Trophoblast cell (in vitro differentiated cells and primary cell): ENCODE measurements at regions not wholly inside any gene's neighbourhood (a gene's known extent, or its start where the extent isn't known, plus 50 kb on each side); places are given as distances from the start of the nearest gene placed in this dataset.
A peak's percentile ranks its signal among the peaks of the same experiment; 100 is the strongest.
"Not testable (repeated sequence)": the region's sequence is repeated elsewhere in the genome, so short reads cannot be mapped to it uniquely, and the experiment has no call there.

Experiments used
- DNase-seq, 2 donors: peaks; one replicate each; pipeline ENCODE4 v3.0.0-alpha.2; 2016
- H2AFZ ChIP-seq: 2 replicates; pipeline ENCODE4 v1.6.1; 2013; ENCODE audit warnings: low read length, moderate library complexity, mild to moderate bottlenecking; ENCODE audit not compliant: insufficient read depth, poor library complexity
- H2AK5ac ChIP-seq: 2 replicates; pipeline ENCODE4 v1.6.1; 2013; ENCODE audit warnings: mild to moderate bottlenecking, low read length
- H2BK120ac ChIP-seq: 2 replicates; pipeline ENCODE4 v1.6.1; 2013; ENCODE audit warnings: low read length, mild to moderate bottlenecking, moderate library complexity; ENCODE audit not compliant: insufficient read depth, poor library complexity
- H2BK12ac ChIP-seq: 2 replicates; pipeline ENCODE4 v1.6.1; 2013; ENCODE audit warnings: mild to moderate bottlenecking, low read length, moderate library complexity
- H2BK5ac ChIP-seq: 2 replicates; pipeline ENCODE4 v1.6.1; 2013; ENCODE audit warnings: low read length, low read depth, moderate library complexity, mild to moderate bottlenecking; ENCODE audit not compliant: poor library complexity
- H3K14ac ChIP-seq: 2 replicates; pipeline ENCODE4 v1.6.1; 2013; ENCODE audit warnings: mild to moderate bottlenecking, low read length
- H3K18ac ChIP-seq: 2 replicates; pipeline ENCODE4 v1.6.1; 2013; ENCODE audit warnings: mild to moderate bottlenecking, low read length
- H3K23ac ChIP-seq: 2 replicates; pipeline ENCODE4 v1.6.1; 2013; ENCODE audit warnings: low read length
- H3K27ac ChIP-seq: 2 replicates; pipeline ENCODE4 v1.5.1; 2013; ENCODE audit warnings: low read depth, mild to moderate bottlenecking, inconsistent platforms, low read length, moderate library complexity
- H3K27me3 ChIP-seq: 2 replicates; pipeline ENCODE4 v1.6.1; 2013; ENCODE audit warnings: inconsistent platforms, mild to moderate bottlenecking, low read length, moderate library complexity; ENCODE audit not compliant: insufficient read depth
- H3K36me3 ChIP-seq, 2 experiments: 1 replicate in 1 of 2; 2 replicates in 1 of 2; pipeline ENCODE4 v1.6.1; 2013; ENCODE audit warnings: low read length in 2 of 2, mild to moderate bottlenecking in 2 of 2, moderate library complexity in 1 of 2; ENCODE audit not compliant: insufficient read depth in 2 of 2, control insufficient read depth in 1 of 2
- H3K4ac ChIP-seq: 2 replicates; pipeline ENCODE4 v1.6.1; 2013; ENCODE audit warnings: low read depth, mild to moderate bottlenecking, low read length, moderate library complexity
- H3K4me1 ChIP-seq, 2 experiments: 1 replicate in 1 of 2; 2 replicates in 1 of 2; pipeline ENCODE4 v1.6.1; 2013; ENCODE audit warnings: low read length in 2 of 2, mild to moderate bottlenecking in 2 of 2, moderate library complexity in 1 of 2; ENCODE audit not compliant: insufficient read depth in 2 of 2, control insufficient read depth in 1 of 2
- H3K4me2 ChIP-seq: 2 replicates; pipeline ENCODE4 v1.6.1; 2013; ENCODE audit warnings: inconsistent platforms, mild to moderate bottlenecking, low read length, moderate library complexity
- H3K4me3 ChIP-seq: 2 replicates; pipeline ENCODE4 v1.5.1; 2013; ENCODE audit warnings: mild to moderate bottlenecking, low read depth, low read length, inconsistent platforms
- H3K79me1 ChIP-seq: one replicate; pipeline ENCODE4 v1.6.1; 2013; ENCODE audit warnings: low read length
- H3K79me2 ChIP-seq: 2 replicates; pipeline ENCODE4 v1.6.1; 2013; ENCODE audit warnings: low read length, mild to moderate bottlenecking; ENCODE audit not compliant: control insufficient read depth, insufficient read depth, poor library complexity
- H3K9ac ChIP-seq: 2 replicates; pipeline ENCODE4 v1.6.1; 2013; ENCODE audit warnings: mild to moderate bottlenecking, low read length
- H3K9me3 ChIP-seq: 2 replicates; pipeline ENCODE4 v1.6.1; 2013; ENCODE audit warnings: low read depth, mild to moderate bottlenecking, control low read depth, inconsistent platforms, low read length; ENCODE audit not compliant: insufficient read depth
- H4K12ac ChIP-seq: 2 replicates; pipeline ENCODE4 v1.6.1; 2013; ENCODE audit warnings: low read depth, mild to moderate bottlenecking, low read length, moderate library complexity
- H4K8ac ChIP-seq: 2 replicates; pipeline ENCODE4 v1.6.1; 2013; ENCODE audit warnings: low read depth, mild to moderate bottlenecking, low read length, moderate library complexity
- H4K91ac ChIP-seq: one replicate; pipeline ENCODE4 v1.6.1; 2013; ENCODE audit warnings: low read depth, mild to moderate bottlenecking, low read length, moderate library complexity
- WGBS: extraction: QIAGEN DNeasy Blood & Tissue Kit; methylation state at CpG from one replicate; pipeline ENCODE4 v1.1.7; 2013; ENCODE audit warnings: missing lambda C conversion rate; ENCODE audit not compliant: insufficient read length, insufficient coverage; ENCODE audit errors: extremely low coverage; 5-methylcytosine and 5-hydroxymethylcytosine counted together

DNA sequence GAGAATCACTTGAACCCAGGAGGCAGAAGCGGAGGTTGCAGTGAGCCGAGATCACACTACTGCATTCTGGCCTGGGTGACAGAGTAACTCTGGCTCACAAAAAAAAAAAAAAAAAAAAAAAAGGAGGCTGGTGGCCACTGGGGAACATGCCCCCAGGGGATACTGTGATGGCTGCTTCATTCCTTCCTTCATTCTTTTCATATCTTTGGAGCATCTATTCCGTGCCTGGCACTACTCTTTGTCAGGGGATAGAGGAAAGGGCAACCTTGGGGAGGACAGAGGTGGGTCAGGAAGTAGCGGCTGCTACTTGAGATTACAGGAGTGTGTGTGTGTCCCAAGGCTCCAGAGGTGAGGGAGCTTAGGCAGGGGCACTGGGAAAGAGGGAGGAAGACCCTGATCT lies 236.4 kb upstream of the NUPR2 start:
- not testable (repeated sequence) for H4K12ac ChIP-seq, H2AFZ ChIP-seq, H2BK12ac ChIP-seq, H4K91ac ChIP-seq, H3K4me3 ChIP-seq, H3K18ac ChIP-seq, H3K4me2 ChIP-seq, H3K9ac ChIP-seq, H3K36me3 ChIP-seq, H3K4me1 ChIP-seq, H3K23ac ChIP-seq, H2BK120ac ChIP-seq, H4K8ac ChIP-seq, H3K27me3 ChIP-seq, H3K79me1 ChIP-seq, H2BK5ac ChIP-seq, H3K14ac ChIP-seq, H3K27ac ChIP-seq, H3K4ac ChIP-seq, H2AK5ac ChIP-seq, H3K79me2 ChIP-seq
- WGBS, result no CpG with 5 or more reads among the region's 4 CpGs
- peak in 1 of 2 donors; percentile 13 for DNase-seq
- peaks cover 23% of the 10 kb centered on the region for H3K9me3 ChIP-seq

GRCh38 chr7:56351181-56351580 lies 235.0 kb upstream of the NUPR2 start:
- not testable (repeated sequence) for H2AK5ac ChIP-seq, H2BK120ac ChIP-seq, H3K9ac ChIP-seq, H3K4me2 ChIP-seq, H3K18ac ChIP-seq, H4K8ac ChIP-seq, DNase-seq, H4K12ac ChIP-seq, H3K27ac ChIP-seq, H2AFZ ChIP-seq, H3K79me1 ChIP-seq, H3K79me2 ChIP-seq, H2BK12ac ChIP-seq, H3K23ac ChIP-seq, H3K4me3 ChIP-seq, H3K36me3 ChIP-seq, H3K4ac ChIP-seq, H4K91ac ChIP-seq, H3K14ac ChIP-seq, H3K4me1 ChIP-seq, H2BK5ac ChIP-seq, H3K27me3 ChIP-seq
- WGBS, result no CpG with 5 or more reads among the region's 8 CpGs
- peaks cover 28% of the 10 kb centered on the region for H3K9me3 ChIP-seq

- H3K14ac ChIP-seq, H3K27ac ChIP-seq, H2BK5ac ChIP-seq, H3K27me3 ChIP-seq, H2AFZ ChIP-seq, H3K9ac ChIP-seq, H3K4me2 ChIP-seq, H3K4me1 ChIP-seq, H3K79me1 ChIP-seq, H3K4me3 ChIP-seq, H3K79me2 ChIP-seq, H3K4ac ChIP-seq, DNase-seq, H4K12ac ChIP-seq, H3K36me3 ChIP-seq, H3K18ac ChIP-seq, H4K8ac ChIP-seq, H4K91ac ChIP-seq, H2BK12ac ChIP-seq, H2BK120ac ChIP-seq, H3K23ac ChIP-seq, H2AK5ac ChIP-seq: not testable (repeated sequence)
- no CpG with 5 or more reads among the region's 7 CpGs for WGBS
- peaks cover 15% of the 10 kb centered on the region for H3K9me3 ChIP-seq
Observed at GRCh38 chr7:56348311-56348710, 232.1 kb upstream of the NUPR2 start.

GRCh38 chr7:56328327-56328726 lies 212.1 kb upstream of the NUPR2 start:
- H3K9ac ChIP-seq, H2BK12ac ChIP-seq, H2BK5ac ChIP-seq, H3K4me1 ChIP-seq, H4K91ac ChIP-seq, H3K79me2 ChIP-seq, H2AFZ ChIP-seq, DNase-seq, H3K27me3 ChIP-seq, H3K79me1 ChIP-seq, H3K23ac ChIP-seq, H3K14ac ChIP-seq, H4K12ac ChIP-seq, H3K4me2 ChIP-seq, H3K18ac ChIP-seq, H3K4me3 ChIP-seq, H3K4ac ChIP-seq, H2BK120ac ChIP-seq, H2AK5ac ChIP-seq, H3K27ac ChIP-seq, H3K36me3 ChIP-seq, H4K8ac ChIP-seq: not testable (repeated sequence)
- no CpG with 5 or more reads among the region's 9 CpGs for WGBS
- H3K9me3 ChIP-seq, result peaks cover 19% of the 10 kb centered on the region
